HEK293 (cell line): ENCODE measurements at regions not wholly inside any gene's neighbourhood (a gene's known extent, or its start where the extent isn't known, plus 50 kb on each side); places are given as distances from the start of the nearest gene placed in this dataset.

ENCODE experiments used
- CTCF ChIP-seq: fragments of 450-650 bp; formaldehyde crosslinking; IDR thresholded peaks from 2 replicates; pipeline ENCODE4 v1.5.1; 2016; ENCODE audit warnings: missing biosample characterization, missing genetic modification characterization
- MZF1 ChIP-seq: fragments of 450-650 bp; formaldehyde crosslinking; IDR thresholded peaks from 2 replicates; pipeline ENCODE4 v1.5.1; 2017; ENCODE audit warnings: missing biosample characterization, missing genetic modification characterization, borderline replicate concordance
- WT1 ChIP-seq: fragments of 450-650 bp; formaldehyde crosslinking; IDR thresholded peaks from 2 replicates; pipeline ENCODE4 v1.5.1; 2016; ENCODE audit warnings: missing biosample characterization, missing genetic modification characterization
- ZEB2 ChIP-seq: fragments of 450-650 bp; formaldehyde crosslinking; IDR thresholded peaks from 2 replicates; pipeline ENCODE4 v1.5.1; 2016; ENCODE audit warnings: missing biosample characterization, missing genetic modification characterization
- ZNF140 ChIP-seq: fragments of 450-650 bp; formaldehyde crosslinking; IDR thresholded peaks from 2 replicates; pipeline ENCODE4 v1.5.1; 2016; ENCODE audit warnings: missing biosample characterization, missing genetic modification characterization
- ZNF24 ChIP-seq: fragments of 450-650 bp; formaldehyde crosslinking; IDR thresholded peaks from 2 replicates; pipeline ENCODE4 v1.5.1; 2016; ENCODE audit warnings: missing biosample characterization, missing genetic modification characterization
- ZNF48 ChIP-seq: fragments of 450-650 bp; formaldehyde crosslinking; IDR thresholded peaks from 2 replicates; pipeline ENCODE4 v1.5.1; 2016; ENCODE audit warnings: missing biosample characterization, missing genetic modification characterization
- TF ChIP-seq, protein P1 (sequence below): fragments of 450-650 bp; formaldehyde crosslinking; conservative IDR thresholded peaks from 2 replicates; pipeline ENCODE4 v1.5.1; 2016; ENCODE audit warnings: low read depth, missing biosample characterization, missing genetic modification characterization

GRCh38 chr6:156507106-156507505 lies 270.1 kb upstream of the ARID1B start:
- TF ChIP-seq ZEB2 (tag by site-specific recombination), result no peak
- no peak for TF ChIP-seq CTCF (tag by site-specific recombination)
- no peak for TF ChIP-seq WT1 (tag by site-specific recombination)
- TF ChIP-seq ZNF48 (tag by site-specific recombination), result no peak
- no peak for TF ChIP-seq ZNF24
- TF ChIP-seq ZNF140 (tag by site-specific recombination), result no peak
- TF ChIP-seq, protein P1, sequence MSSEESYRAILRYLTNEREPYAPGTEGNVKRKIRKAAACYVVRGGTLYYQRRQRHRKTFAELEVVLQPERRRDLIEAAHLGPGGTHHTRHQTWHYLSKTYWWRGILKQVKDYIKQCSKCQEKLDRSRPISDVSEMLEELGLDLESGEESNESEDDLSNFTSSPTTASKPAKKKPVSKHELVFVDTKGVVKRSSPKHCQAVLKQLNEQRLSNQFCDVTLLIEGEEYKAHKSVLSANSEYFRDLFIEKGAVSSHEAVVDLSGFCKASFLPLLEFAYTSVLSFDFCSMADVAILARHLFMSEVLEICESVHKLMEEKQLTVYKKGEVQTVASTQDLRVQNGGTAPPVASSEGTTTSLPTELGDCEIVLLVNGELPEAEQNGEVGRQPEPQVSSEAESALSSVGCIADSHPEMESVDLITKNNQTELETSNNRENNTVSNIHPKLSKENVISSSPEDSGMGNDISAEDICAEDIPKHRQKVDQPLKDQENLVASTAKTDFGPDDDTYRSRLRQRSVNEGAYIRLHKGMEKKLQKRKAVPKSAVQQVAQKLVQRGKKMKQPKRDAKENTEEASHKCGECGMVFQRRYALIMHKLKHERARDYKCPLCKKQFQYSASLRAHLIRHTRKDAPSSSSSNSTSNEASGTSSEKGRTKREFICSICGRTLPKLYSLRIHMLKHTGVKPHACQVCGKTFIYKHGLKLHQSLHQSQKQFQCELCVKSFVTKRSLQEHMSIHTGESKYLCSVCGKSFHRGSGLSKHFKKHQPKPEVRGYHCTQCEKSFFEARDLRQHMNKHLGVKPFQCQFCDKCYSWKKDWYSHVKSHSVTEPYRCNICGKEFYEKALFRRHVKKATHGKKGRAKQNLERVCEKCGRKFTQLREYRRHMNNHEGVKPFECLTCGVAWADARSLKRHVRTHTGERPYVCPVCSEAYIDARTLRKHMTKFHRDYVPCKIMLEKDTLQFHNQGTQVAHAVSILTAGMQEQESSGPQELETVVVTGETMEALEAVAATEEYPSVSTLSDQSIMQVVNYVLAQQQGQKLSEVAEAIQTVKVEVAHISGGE, result no peak
- no peak for TF ChIP-seq MZF1 (tag by site-specific recombination)
